ENCODE measurements at regions not wholly inside any gene's neighbourhood (a gene's known extent, or its start where the extent isn't known, plus 50 kb on each side); places are given as distances from the start of the nearest gene placed in this dataset.

GRCh38 chr2:39558906-39559305, 106.8 kb upstream of the TMEM178A start:
- H3K9ac ChIP-seq = no peak overlapping the region
- H3F3A ChIP-seq (ENCODE audit: insufficient read depth) = no peaks in the 10 kb centered on the region
- in situ Hi-C loops (cut with MboI) = no loop called here
- no peak for DNase-seq
- H3K4me3 ChIP-seq = no peak overlapping the region
- 93 to 97% methylated on average over 1 of the region's 1 CpG for WGBS, 2 experiments (ENCODE audit: low coverage in 1 of 2, low lambda C conversion rate in 2 of 2, missing lambda C conversion rate in 2 of 2)
- no peak overlapping the region for H3K27ac ChIP-seq
- H3K4me2 ChIP-seq (ENCODE audit: unreplicated experiment) = no peak overlapping the region
- no peaks in the 10 kb centered on the region for H3K36me3 ChIP-seq (ENCODE audit: low read depth)
- H3K27me3 ChIP-seq (replicated peaks; ENCODE audit: insufficient read depth) = no peaks in the 10 kb centered on the region
- H3K4me1 ChIP-seq (ENCODE audit: insufficient read depth) = no peaks in the 10 kb centered on the region
- no peaks in the 10 kb centered on the region for H4K20me1 ChIP-seq (ENCODE audit: insufficient read depth)
- TF ChIP-seq EZH2 (IDR thresholded peaks at IDR 0.05; ENCODE audit: insufficient read depth, poor library complexity, severe bottlenecking) (no peak), EZH2phosphoT487 (IDR thresholded peaks at IDR 0.05; ENCODE audit: insufficient read depth, low read depth) (no peak)
- H3K79me2 ChIP-seq (ENCODE audit: insufficient read depth) = no peaks in the 10 kb centered on the region
- H2AFZ ChIP-seq = no peak overlapping the region
- peaks cover 9% of the 10 kb centered on the region for H3K9me3 ChIP-seq (ENCODE audit: low read depth)
- H3K9me2 ChIP-seq (ENCODE audit: insufficient read depth) = no peaks in the 10 kb centered on the region

GRCh38 chr2:39563572-39563971, 102.1 kb upstream of the TMEM178A start:
- no peak overlapping the region for H3K4me2 ChIP-seq (ENCODE audit: unreplicated experiment)
- no peak overlapping the region for H3K9ac ChIP-seq
- H2AFZ ChIP-seq = no peak overlapping the region
- no peaks in the 10 kb centered on the region for H3K9me2 ChIP-seq (ENCODE audit: insufficient read depth)
- no peak overlapping the region for H3K27ac ChIP-seq
- H3K9me3 ChIP-seq (ENCODE audit: low read depth) = peaks cover 9% of the 10 kb centered on the region
- H3K36me3 ChIP-seq (ENCODE audit: low read depth) = no peaks in the 10 kb centered on the region
- DNase-seq = no peak
- no peaks in the 10 kb centered on the region for H3K79me2 ChIP-seq (ENCODE audit: insufficient read depth)
- H4K20me1 ChIP-seq (ENCODE audit: insufficient read depth) = no peaks in the 10 kb centered on the region
- no peak for TF ChIP-seq EZH2phosphoT487 (IDR thresholded peaks at IDR 0.05; ENCODE audit: insufficient read depth, low read depth)
- no peak for TF ChIP-seq EZH2 (IDR thresholded peaks at IDR 0.05; ENCODE audit: insufficient read depth, poor library complexity, severe bottlenecking)
- H3K4me1 ChIP-seq (ENCODE audit: insufficient read depth) = peaks cover 8% of the 10 kb centered on the region
- no peaks in the 10 kb centered on the region for H3K27me3 ChIP-seq (replicated peaks; ENCODE audit: insufficient read depth)
- in situ Hi-C loops (cut with MboI) = no loop called here
- 0 out of 2 replicates have a peak, but pooled peaks cover under 1% of the 10 kb centered on the region for H3F3A ChIP-seq (ENCODE audit: insufficient read depth)
- no peak overlapping the region for H3K4me3 ChIP-seq

DNA sequence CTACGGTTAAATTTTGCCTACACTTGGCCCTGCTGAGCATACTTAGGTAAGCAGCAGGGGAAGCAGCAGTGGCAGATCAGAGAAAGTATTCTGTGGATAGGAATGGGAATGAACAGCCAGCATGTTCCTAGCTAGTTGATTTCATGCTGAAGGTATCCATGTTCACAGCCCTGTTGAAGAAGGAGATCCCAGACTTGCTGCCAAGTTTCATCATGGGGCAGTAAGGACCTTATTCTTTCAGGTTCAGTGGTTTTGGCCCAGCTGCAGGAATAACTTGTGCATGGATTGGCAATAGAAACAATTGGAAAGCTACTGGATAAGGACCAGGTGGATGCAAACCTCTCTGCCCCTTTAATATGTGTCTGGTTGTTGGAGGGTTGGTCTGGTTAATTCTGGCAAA, 98.2 kb upstream of the TMEM178A start:
- Histone ChIP-seq H3K79me2 (ENCODE audit: insufficient read depth) (no peaks in the 10 kb centered on the region), H3K27ac (no peak overlapping the region), H3F3A (ENCODE audit: insufficient read depth) (peaks cover 10% of the 10 kb centered on the region; the same call in 1 of the 2 replicates), H3K4me3 (no peak overlapping the region), H3K9ac (no peak overlapping the region), H3K4me1 (ENCODE audit: insufficient read depth) (peaks cover 19% of the 10 kb centered on the region), H3K27me3 (replicated peaks; ENCODE audit: insufficient read depth) (no peaks in the 10 kb centered on the region), H3K9me2 (ENCODE audit: insufficient read depth) (no peaks in the 10 kb centered on the region), H3K4me2 (ENCODE audit: unreplicated experiment) (no peak overlapping the region), H2AFZ (no peak overlapping the region), H4K20me1 (ENCODE audit: insufficient read depth) (no peaks in the 10 kb centered on the region), H3K36me3 (ENCODE audit: low read depth) (no peaks in the 10 kb centered on the region), H3K9me3 (ENCODE audit: low read depth) (peaks cover 5% of the 10 kb centered on the region)
- no peak for TF ChIP-seq EZH2phosphoT487 (IDR thresholded peaks at IDR 0.05; ENCODE audit: insufficient read depth, low read depth)
- no peak for TF ChIP-seq EZH2 (IDR thresholded peaks at IDR 0.05; ENCODE audit: insufficient read depth, poor library complexity, severe bottlenecking)
- in situ Hi-C loops (cut with MboI) = no loop called here
- no peak for DNase-seq
- WGBS, 2 experiments (ENCODE audit: low coverage in 1 of 2, low lambda C conversion rate in 2 of 2, missing lambda C conversion rate in 2 of 2) = 91 to 100% methylated on average over 1 of the region's 1 CpG

GRCh38 chr2:39568116-39568515, 97.6 kb upstream of the TMEM178A start:
- Histone ChIP-seq H3K4me1 (ENCODE audit: insufficient read depth) (peaks cover 19% of the 10 kb centered on the region), H2AFZ (0 out of 2 replicates have a peak overlapping the region, but pooled peaks have one; percentile 59), H4K20me1 (ENCODE audit: insufficient read depth) (no peaks in the 10 kb centered on the region), H3K9me3 (ENCODE audit: low read depth) (peaks cover 5% of the 10 kb centered on the region), H3K27me3 (replicated peaks; ENCODE audit: insufficient read depth) (no peaks in the 10 kb centered on the region), H3K4me2 (ENCODE audit: unreplicated experiment) (peak overlapping the region; percentile 33), H3F3A (ENCODE audit: insufficient read depth) (peaks cover 10% of the 10 kb centered on the region; the same call in 1 of the 2 replicates), H3K9ac (no peak overlapping the region), H3K36me3 (ENCODE audit: low read depth) (no peaks in the 10 kb centered on the region), H3K4me3 (no peak overlapping the region), H3K9me2 (ENCODE audit: insufficient read depth) (no peaks in the 10 kb centered on the region), H3K27ac (no peak overlapping the region), H3K79me2 (ENCODE audit: insufficient read depth) (no peaks in the 10 kb centered on the region)
- no peak for DNase-seq
- WGBS, 2 experiments (ENCODE audit: low coverage in 1 of 2, low lambda C conversion rate in 2 of 2, missing lambda C conversion rate in 2 of 2) = 92 to 93% methylated on average over 5 of the region's 5 CpGs
- TF ChIP-seq EZH2 (IDR thresholded peaks at IDR 0.05; ENCODE audit: insufficient read depth, poor library complexity, severe bottlenecking) (no peak), EZH2phosphoT487 (IDR thresholded peaks at IDR 0.05; ENCODE audit: insufficient read depth, low read depth) (no peak)
- in situ Hi-C loops (cut with MboI) = no loop called here

- Histone ChIP-seq H3K9me3 (ENCODE audit: low read depth) (peaks cover 3% of the 10 kb centered on the region), H3K9me2 (ENCODE audit: insufficient read depth) (no peaks in the 10 kb centered on the region), H3K27me3 (replicated peaks; ENCODE audit: insufficient read depth) (no peaks in the 10 kb centered on the region), H3K79me2 (ENCODE audit: insufficient read depth) (no peaks in the 10 kb centered on the region), H3K36me3 (ENCODE audit: low read depth) (no peaks in the 10 kb centered on the region), H3K27ac (no peak overlapping the region), H3K4me2 (ENCODE audit: unreplicated experiment) (peak overlapping the region; percentile 33), H3K9ac (no peak overlapping the region), H3F3A (ENCODE audit: insufficient read depth) (peaks cover 10% of the 10 kb centered on the region; the same call in 1 of the 2 replicates), H3K4me3 (no peak overlapping the region), H2AFZ (peak overlapping the region; percentile 59), H3K4me1 (ENCODE audit: insufficient read depth) (peaks cover 19% of the 10 kb centered on the region), H4K20me1 (ENCODE audit: insufficient read depth) (no peaks in the 10 kb centered on the region)
- no peak for TF ChIP-seq EZH2phosphoT487 (IDR thresholded peaks at IDR 0.05; ENCODE audit: insufficient read depth, low read depth)
- TF ChIP-seq EZH2 (IDR thresholded peaks at IDR 0.05; ENCODE audit: insufficient read depth, poor library complexity, severe bottlenecking) = no peak
- 36 to 42% methylated on average over 3 of the region's 3 CpGs for WGBS, 2 experiments (ENCODE audit: low coverage in 1 of 2, low lambda C conversion rate in 2 of 2, missing lambda C conversion rate in 2 of 2)
- peak; percentile 79 for DNase-seq
- in situ Hi-C loops (cut with MboI) = no loop called here
Observed at GRCh38 chr2:39568561-39569006, 97.1 kb upstream of the TMEM178A start.

All from GM23248 (cell line).